ENCODE measurements at regions not wholly inside any gene's neighbourhood (a gene's known extent, or its start where the extent isn't known, plus 50 kb on each side); places are given as distances from the start of the nearest gene placed in this dataset.

DNA sequence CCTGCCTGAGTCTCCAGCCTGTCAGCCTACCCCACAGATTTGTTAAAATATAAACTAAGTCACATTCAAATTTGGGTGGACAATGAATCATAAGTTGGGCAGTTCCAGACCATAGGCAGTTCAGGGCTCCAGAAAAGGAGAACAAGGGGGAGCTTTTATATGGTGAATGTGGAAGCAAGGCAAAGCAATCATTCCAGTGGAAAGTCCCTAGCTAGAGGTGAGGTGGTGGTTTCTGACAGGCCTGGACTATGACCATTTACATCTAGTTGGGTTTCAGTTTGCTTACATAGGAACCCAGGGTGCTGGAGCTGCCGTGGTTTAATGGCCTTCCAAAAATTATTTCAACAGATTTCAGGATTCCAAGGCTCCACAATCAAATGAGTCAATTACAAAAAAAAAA lies 207.3 kb downstream of the AEBP2 start:
- Histone ChIP-seq H3K27ac (ENCODE audit: low read depth, low read length) (no peak overlapping the region), H3K36me3 (ENCODE audit: control insufficient read depth, insufficient read depth, low read length) (no peaks in the 10 kb centered on the region), H3K27me3 (ENCODE audit: control insufficient read depth, insufficient read depth, low read length) (no peaks in the 10 kb centered on the region), H3K4me3 (ENCODE audit: low read depth, low read length) (no peak overlapping the region), H3K4me1 (ENCODE audit: control insufficient read depth, insufficient read depth, low read length) (peaks cover 10% of the 10 kb centered on the region), H3K9ac (ENCODE audit: low read depth, low read length) (no peak overlapping the region), H3K9me3 (ENCODE audit: control insufficient read depth, insufficient read depth, low read length) (peaks cover 12% of the 10 kb centered on the region)

DNA sequence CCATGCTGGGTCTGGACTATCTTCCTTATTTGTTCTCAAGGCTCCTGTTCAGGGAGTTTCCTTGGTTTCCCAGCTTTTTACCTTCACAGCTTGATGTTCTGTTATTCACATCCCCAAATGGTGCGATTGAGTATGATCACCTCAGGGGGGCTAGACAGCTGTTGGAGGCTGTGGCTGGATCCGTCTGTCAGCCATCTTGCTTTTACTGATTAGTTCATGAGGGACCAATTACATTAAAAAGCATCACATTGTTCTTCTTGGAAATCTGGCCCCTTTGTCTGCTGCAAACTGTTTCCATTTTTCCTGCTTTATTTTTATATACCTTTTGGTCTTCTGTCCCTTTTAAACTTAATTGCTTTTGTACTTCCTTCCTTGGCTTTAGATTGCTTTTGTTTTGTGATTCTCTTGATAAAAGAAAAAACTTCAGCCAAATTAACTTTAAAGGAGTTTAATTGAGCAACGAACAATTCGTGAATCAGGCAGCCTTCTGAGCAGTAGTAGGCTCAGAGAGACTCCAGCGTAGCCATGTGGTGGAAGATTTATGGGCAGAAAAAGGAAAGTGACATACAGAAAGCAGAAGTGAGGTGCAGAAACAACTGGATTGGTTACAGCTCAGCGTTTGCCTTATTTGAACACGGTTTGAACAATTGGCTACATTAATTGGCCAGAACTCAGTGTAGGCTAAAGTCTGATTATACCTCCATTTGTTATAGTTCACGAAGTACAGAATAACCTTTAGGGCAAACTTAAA lies 208.7 kb downstream of the AEBP2 start:
- Histone ChIP-seq H3K27ac (ENCODE audit: low read depth, low read length) (no peak overlapping the region), H3K36me3 (ENCODE audit: control insufficient read depth, insufficient read depth, low read length) (no peaks in the 10 kb centered on the region), H3K4me3 (ENCODE audit: low read depth, low read length) (no peak overlapping the region), H3K9me3 (ENCODE audit: control insufficient read depth, insufficient read depth, low read length) (peaks cover 12% of the 10 kb centered on the region), H3K4me1 (ENCODE audit: control insufficient read depth, insufficient read depth, low read length) (peaks cover 10% of the 10 kb centered on the region), H3K9ac (ENCODE audit: low read depth, low read length) (no peak overlapping the region), H3K27me3 (ENCODE audit: control insufficient read depth, insufficient read depth, low read length) (no peaks in the 10 kb centered on the region)

GRCh38 chr12:19648591-19648990 lies 209.3 kb downstream of the AEBP2 start:
- H3K9ac ChIP-seq (ENCODE audit: low read depth, low read length) = no peak overlapping the region
- peaks cover 12% of the 10 kb centered on the region for H3K9me3 ChIP-seq (ENCODE audit: control insufficient read depth, insufficient read depth, low read length)
- no peaks in the 10 kb centered on the region for H3K27me3 ChIP-seq (ENCODE audit: control insufficient read depth, insufficient read depth, low read length)
- no peak overlapping the region for H3K27ac ChIP-seq (ENCODE audit: low read depth, low read length)
- no peaks in the 10 kb centered on the region for H3K36me3 ChIP-seq (ENCODE audit: control insufficient read depth, insufficient read depth, low read length)
- peaks cover 7% of the 10 kb centered on the region for H3K4me1 ChIP-seq (ENCODE audit: control insufficient read depth, insufficient read depth, low read length)
- no peak overlapping the region for H3K4me3 ChIP-seq (ENCODE audit: low read depth, low read length)

DNA sequence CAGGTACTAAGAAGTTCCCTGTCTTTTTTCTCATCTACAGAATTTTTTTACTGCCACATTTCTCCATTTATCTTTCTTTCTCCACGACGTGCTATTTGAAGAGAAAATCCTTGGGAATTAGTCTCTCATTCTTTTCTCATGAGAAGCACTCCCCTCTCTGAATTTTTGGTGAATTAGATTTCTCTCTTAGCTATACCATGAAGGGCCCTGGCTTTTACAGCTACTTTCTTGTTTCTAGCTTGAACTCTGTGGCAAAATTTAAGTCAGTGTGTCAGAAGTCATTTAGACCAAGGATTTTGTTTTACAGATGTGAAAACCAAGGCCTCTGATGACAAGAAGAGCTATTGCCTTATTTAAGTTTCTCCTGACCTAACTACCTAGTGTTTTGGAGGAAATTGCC lies 213.1 kb downstream of the AEBP2 start:
- H3K27me3 ChIP-seq (ENCODE audit: control insufficient read depth, insufficient read depth, low read length) = no peaks in the 10 kb centered on the region

DNA sequence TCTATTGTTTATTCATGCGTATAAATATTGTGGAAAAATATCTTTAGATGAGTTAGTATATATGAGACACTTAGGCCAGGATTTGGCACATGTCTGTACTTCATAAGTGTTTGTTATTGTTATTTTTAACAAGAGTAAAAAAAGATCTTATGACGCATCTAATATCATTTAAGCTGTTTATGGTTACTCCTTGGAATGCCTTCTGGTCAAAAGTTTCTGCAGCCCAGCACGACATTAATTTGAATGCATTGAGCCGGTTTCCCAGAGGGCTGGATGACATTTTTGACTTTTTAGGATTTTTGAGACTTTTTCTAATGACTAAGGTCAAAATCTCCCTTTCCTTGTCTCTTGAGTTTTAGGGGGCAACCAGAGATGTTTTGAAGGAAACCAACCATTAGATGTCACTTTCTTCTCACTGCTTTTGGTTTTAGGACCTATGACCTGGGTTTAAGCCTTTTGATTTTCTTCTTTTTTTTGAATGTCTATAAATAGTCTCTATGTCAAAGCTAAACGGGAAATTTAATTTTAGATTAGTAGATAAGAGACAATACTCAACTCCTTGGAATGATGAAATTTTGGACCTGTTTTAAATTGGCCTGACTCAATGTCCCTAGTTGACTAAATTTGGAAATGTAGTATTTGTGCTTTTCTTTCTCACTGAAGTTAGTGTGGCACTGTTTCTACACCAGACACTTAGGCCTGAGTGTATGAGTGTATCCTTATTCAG lies 215.5 kb downstream of the AEBP2 start:
- Histone ChIP-seq H3K4me1 (ENCODE audit: control insufficient read depth, insufficient read depth, low read length) (no peaks in the 10 kb centered on the region), H3K27ac (ENCODE audit: low read depth, low read length) (no peak overlapping the region), H3K4me3 (ENCODE audit: low read depth, low read length) (no peak overlapping the region), H3K9ac (ENCODE audit: low read depth, low read length) (no peak overlapping the region), H3K9me3 (ENCODE audit: control insufficient read depth, insufficient read depth, low read length) (no peaks in the 10 kb centered on the region), H3K36me3 (ENCODE audit: control insufficient read depth, insufficient read depth, low read length) (no peaks in the 10 kb centered on the region), H3K27me3 (ENCODE audit: control insufficient read depth, insufficient read depth, low read length) (no peaks in the 10 kb centered on the region)

More for the DNA sequence above, 213.1 kb downstream of the AEBP2 start:
- no peak overlapping the region for H3K4me3 ChIP-seq (ENCODE audit: low read depth, low read length)
- no peak overlapping the region for H3K9ac ChIP-seq (ENCODE audit: low read depth, low read length)
- no peaks in the 10 kb centered on the region for H3K36me3 ChIP-seq (ENCODE audit: control insufficient read depth, insufficient read depth, low read length)
- no peak overlapping the region for H3K27ac ChIP-seq (ENCODE audit: low read depth, low read length)
- H3K4me1 ChIP-seq (ENCODE audit: control insufficient read depth, insufficient read depth, low read length) = no peaks in the 10 kb centered on the region
- no peaks in the 10 kb centered on the region for H3K9me3 ChIP-seq (ENCODE audit: control insufficient read depth, insufficient read depth, low read length)

GRCh38 chr12:19657118-19657731 lies 217.9 kb downstream of the AEBP2 start:
- Histone ChIP-seq H3K27ac (ENCODE audit: low read depth, low read length) (no peak overlapping the region), H3K9ac (ENCODE audit: low read depth, low read length) (no peak overlapping the region), H3K4me3 (ENCODE audit: low read depth, low read length) (no peak overlapping the region), H3K4me1 (ENCODE audit: control insufficient read depth, insufficient read depth, low read length) (0 out of 2 replicates have a peak, but pooled peaks cover 6% of the 10 kb centered on the region), H3K27me3 (ENCODE audit: control insufficient read depth, insufficient read depth, low read length) (no peaks in the 10 kb centered on the region), H3K36me3 (ENCODE audit: control insufficient read depth, insufficient read depth, low read length) (no peaks in the 10 kb centered on the region), H3K9me3 (ENCODE audit: control insufficient read depth, insufficient read depth, low read length) (no peaks in the 10 kb centered on the region)

DNA sequence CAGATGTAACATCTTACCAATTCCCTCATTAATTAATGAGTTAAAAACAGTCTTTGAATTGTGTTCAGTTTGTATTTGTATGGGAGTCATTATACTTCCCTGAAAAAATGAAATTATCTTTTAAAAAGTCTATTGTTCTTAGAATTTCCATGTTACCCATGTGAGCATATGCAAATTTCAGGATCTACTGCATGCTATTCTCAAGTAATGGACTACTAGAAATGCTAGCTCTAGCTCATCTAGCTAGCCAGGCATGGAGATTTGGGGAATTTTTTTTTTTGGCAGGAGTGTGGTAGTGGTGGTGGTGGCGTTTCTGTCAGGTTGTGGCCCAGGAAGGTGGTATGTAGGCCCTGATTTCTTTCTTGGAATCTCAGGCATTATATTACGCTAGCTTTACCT lies 218.4 kb downstream of the AEBP2 start:
- Histone ChIP-seq H3K9me3 (ENCODE audit: control insufficient read depth, insufficient read depth, low read length) (no peaks in the 10 kb centered on the region), H3K27ac (ENCODE audit: low read depth, low read length) (no peak overlapping the region), H3K4me1 (ENCODE audit: control insufficient read depth, insufficient read depth, low read length) (0 out of 2 replicates have a peak, but pooled peaks cover 10% of the 10 kb centered on the region), H3K36me3 (ENCODE audit: control insufficient read depth, insufficient read depth, low read length) (no peaks in the 10 kb centered on the region), H3K9ac (ENCODE audit: low read depth, low read length) (no peak overlapping the region), H3K4me3 (ENCODE audit: low read depth, low read length) (no peak overlapping the region), H3K27me3 (ENCODE audit: control insufficient read depth, insufficient read depth, low read length) (no peaks in the 10 kb centered on the region)

- Histone ChIP-seq H3K9ac (ENCODE audit: low read depth, low read length) (no peak overlapping the region), H3K36me3 (ENCODE audit: control insufficient read depth, insufficient read depth, low read length) (no peaks in the 10 kb centered on the region), H3K4me3 (ENCODE audit: low read depth, low read length) (no peak overlapping the region), H3K27ac (ENCODE audit: low read depth, low read length) (no peak overlapping the region), H3K9me3 (ENCODE audit: control insufficient read depth, insufficient read depth, low read length) (no peaks in the 10 kb centered on the region), H3K27me3 (ENCODE audit: control insufficient read depth, insufficient read depth, low read length) (no peaks in the 10 kb centered on the region), H3K4me1 (ENCODE audit: control insufficient read depth, insufficient read depth, low read length) (0 out of 2 replicates have a peak, but pooled peaks cover 10% of the 10 kb centered on the region)
Observed at GRCh38 chr12:19659086-19659485, 219.8 kb downstream of the AEBP2 start.

- no peaks in the 10 kb centered on the region for H3K9me3 ChIP-seq (ENCODE audit: control insufficient read depth, insufficient read depth, low read length)
- H3K4me3 ChIP-seq (ENCODE audit: low read depth, low read length) = no peak overlapping the region
Observed at GRCh38 chr12:19659501-19659900, 220.2 kb downstream of the AEBP2 start.

GRCh38 chr12:19665121-19665900 lies 226.0 kb downstream of the AEBP2 start:
- Histone ChIP-seq H3K9ac (ENCODE audit: low read depth, low read length) (no peak overlapping the region), H3K27ac (ENCODE audit: low read depth, low read length) (no peak overlapping the region), H3K27me3 (ENCODE audit: control insufficient read depth, insufficient read depth, low read length) (no peaks in the 10 kb centered on the region), H3K36me3 (ENCODE audit: control insufficient read depth, insufficient read depth, low read length) (no peaks in the 10 kb centered on the region), H3K4me1 (ENCODE audit: control insufficient read depth, insufficient read depth, low read length) (0 out of 2 replicates have a peak, but pooled peaks cover 10% of the 10 kb centered on the region), H3K4me3 (ENCODE audit: low read depth, low read length) (no peak overlapping the region), H3K9me3 (ENCODE audit: control insufficient read depth, insufficient read depth, low read length) (no peaks in the 10 kb centered on the region)

More at GRCh38 chr12:19659501-19659900, 220.2 kb downstream of the AEBP2 start:
- Histone ChIP-seq H3K36me3 (ENCODE audit: control insufficient read depth, insufficient read depth, low read length) (no peaks in the 10 kb centered on the region), H3K4me1 (ENCODE audit: control insufficient read depth, insufficient read depth, low read length) (0 out of 2 replicates have a peak, but pooled peaks cover 10% of the 10 kb centered on the region), H3K9ac (ENCODE audit: low read depth, low read length) (no peak overlapping the region), H3K27me3 (ENCODE audit: control insufficient read depth, insufficient read depth, low read length) (no peaks in the 10 kb centered on the region), H3K27ac (ENCODE audit: low read depth, low read length) (no peak overlapping the region)

All from HUES48 (cell line).